ENCODE measurements at regions not wholly inside any gene's neighbourhood (a gene's known extent, or its start where the extent isn't known, plus 50 kb on each side); places are given as distances from the start of the nearest gene placed in this dataset.

DNA sequence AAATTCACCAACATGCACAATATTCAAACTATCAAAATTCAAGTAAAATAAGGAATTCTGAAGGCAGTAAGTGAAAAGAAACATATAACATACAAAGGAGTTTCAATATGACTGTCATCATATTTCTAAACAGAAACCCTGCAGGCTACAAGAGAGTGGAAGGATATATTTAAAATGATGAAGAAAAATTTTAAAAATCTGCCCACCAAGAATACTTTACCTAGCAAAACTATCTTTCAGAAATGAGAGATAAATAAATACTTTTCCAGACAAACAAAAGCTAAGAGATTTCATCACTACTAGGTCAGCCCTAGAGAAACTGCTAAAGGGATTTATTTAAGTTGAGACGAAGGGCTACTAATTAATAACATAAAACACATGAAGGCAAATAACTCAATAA lies 73.8 kb upstream of the MANEA start:
- no peak overlapping the region for H3K4me3 ChIP-seq
- DNase-seq (ENCODE audit: low spot score) = no peak
- TF ChIP-seq, protein P1, sequence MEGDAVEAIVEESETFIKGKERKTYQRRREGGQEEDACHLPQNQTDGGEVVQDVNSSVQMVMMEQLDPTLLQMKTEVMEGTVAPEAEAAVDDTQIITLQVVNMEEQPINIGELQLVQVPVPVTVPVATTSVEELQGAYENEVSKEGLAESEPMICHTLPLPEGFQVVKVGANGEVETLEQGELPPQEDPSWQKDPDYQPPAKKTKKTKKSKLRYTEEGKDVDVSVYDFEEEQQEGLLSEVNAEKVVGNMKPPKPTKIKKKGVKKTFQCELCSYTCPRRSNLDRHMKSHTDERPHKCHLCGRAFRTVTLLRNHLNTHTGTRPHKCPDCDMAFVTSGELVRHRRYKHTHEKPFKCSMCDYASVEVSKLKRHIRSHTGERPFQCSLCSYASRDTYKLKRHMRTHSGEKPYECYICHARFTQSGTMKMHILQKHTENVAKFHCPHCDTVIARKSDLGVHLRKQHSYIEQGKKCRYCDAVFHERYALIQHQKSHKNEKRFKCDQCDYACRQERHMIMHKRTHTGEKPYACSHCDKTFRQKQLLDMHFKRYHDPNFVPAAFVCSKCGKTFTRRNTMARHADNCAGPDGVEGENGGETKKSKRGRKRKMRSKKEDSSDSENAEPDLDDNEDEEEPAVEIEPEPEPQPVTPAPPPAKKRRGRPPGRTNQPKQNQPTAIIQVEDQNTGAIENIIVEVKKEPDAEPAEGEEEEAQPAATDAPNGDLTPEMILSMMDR (IDR thresholded peaks at IDR 0.05) = no peak
- no peaks in the 10 kb centered on the region for H3K27me3 ChIP-seq
- H3K4me1 ChIP-seq = no peaks in the 10 kb centered on the region
- no peaks in the 10 kb centered on the region for H3K36me3 ChIP-seq
- peaks cover 0 to 28% of the 10 kb centered on the region in 2 donors for H3K9me3 ChIP-seq
- no peak overlapping the region for H3K27ac ChIP-seq

DNA sequence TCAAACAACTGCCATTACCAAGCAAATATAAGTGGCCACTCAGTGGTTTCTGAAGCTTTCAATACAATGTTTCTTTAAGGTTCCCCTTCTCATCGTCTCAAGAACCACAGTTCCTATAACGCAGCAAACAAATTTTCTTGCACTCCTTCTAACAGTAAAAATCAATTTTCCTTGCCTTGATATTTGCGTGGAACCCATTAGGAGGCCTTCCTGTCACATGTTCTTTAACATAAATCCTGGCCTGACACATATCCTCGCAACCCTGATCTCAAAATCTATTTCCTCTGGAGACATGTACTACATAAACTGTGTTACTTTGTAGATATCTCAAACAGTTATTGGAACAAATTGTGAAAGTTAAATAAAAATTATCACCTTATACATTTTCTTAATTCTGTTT lies 65.9 kb upstream of the MANEA start:
- no peak overlapping the region for H3K27ac ChIP-seq
- no peaks in the 10 kb centered on the region for H3K4me1 ChIP-seq
- no peaks in the 10 kb centered on the region for H3K9me3 ChIP-seq
- no peak for DNase-seq (ENCODE audit: low spot score)
- no peaks in the 10 kb centered on the region for H3K36me3 ChIP-seq
- TF ChIP-seq, protein P1 (IDR thresholded peaks at IDR 0.05) = no peak
- H3K27me3 ChIP-seq = no peaks in the 10 kb centered on the region
- H3K4me3 ChIP-seq = no peak overlapping the region

DNA sequence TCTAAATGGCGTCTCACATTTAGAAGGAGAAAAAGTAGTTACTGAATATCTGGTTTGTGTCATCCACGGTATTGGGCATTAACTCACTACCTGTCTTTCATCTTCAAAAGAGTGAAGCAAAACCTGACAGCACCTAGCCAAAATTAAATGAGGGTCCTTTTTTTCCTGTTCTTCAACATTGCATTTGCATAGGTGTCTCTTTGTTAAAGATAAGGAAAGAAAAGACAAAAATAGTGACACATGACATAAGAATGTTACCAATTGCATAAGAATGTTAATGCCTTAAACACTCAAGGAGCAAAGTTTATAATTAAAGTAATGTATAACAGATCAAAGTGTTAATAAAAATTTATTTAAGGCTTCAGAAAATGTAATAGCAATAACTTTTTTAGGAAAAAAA lies 61.4 kb upstream of the MANEA start:
- TF ChIP-seq, protein P1 (IDR thresholded peaks at IDR 0.05) = no peak
- H3K4me3 ChIP-seq = no peak overlapping the region
- no peaks in the 10 kb centered on the region for H3K36me3 ChIP-seq
- no peaks in the 10 kb centered on the region for H3K27me3 ChIP-seq
- no peaks in the 10 kb centered on the region for H3K9me3 ChIP-seq
- DNase-seq (ENCODE audit: low spot score) = no peak
- H3K4me1 ChIP-seq = no peaks in the 10 kb centered on the region
- no peak overlapping the region for H3K27ac ChIP-seq

DNA sequence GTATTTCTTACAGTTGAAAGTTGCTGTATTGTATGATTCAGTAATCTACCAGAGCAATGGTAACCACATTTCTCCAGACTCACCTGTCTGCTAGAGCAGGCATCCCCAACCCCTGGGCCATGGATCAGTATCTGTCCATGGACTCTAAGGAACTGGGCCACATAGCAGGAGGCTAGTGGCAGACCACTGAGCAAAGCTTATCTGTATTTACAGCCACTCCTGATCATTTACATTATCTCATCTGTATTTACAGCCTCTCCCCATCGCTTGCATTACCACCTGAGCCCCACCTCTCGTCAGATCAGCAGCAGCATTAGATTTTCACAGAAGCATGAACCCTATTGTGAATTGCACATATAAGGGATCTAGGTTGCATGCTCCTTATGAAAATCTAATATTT lies 60.3 kb upstream of the MANEA start:
- no peaks in the 10 kb centered on the region for H3K9me3 ChIP-seq
- H3K27me3 ChIP-seq = no peaks in the 10 kb centered on the region
- H3K36me3 ChIP-seq = no peaks in the 10 kb centered on the region
- no peak for DNase-seq (ENCODE audit: low spot score)
- TF ChIP-seq, protein P1 (IDR thresholded peaks at IDR 0.05) = no peak
- no peak overlapping the region for H3K4me3 ChIP-seq
- H3K4me1 ChIP-seq = no peaks in the 10 kb centered on the region
- H3K27ac ChIP-seq = no peak overlapping the region

DNA sequence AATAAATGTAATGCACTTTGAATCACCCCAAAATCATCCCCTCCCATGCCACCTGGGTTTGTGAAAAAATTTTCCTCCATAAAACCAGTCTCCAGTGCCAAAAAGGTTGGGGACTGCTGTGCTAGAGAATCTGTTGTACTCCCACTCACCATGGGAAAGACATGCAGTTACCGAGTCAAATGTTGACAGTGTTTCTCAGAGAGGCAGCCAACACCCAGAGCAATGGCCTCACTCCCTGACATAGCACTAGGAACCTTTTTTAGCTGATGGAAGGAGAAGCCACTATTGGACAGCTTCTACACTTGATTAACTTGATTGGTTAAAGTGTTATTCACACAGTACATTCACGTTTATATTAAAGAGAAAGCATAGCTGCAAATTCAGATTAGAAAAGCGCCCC lies 59.8 kb upstream of the MANEA start:
- H3K9me3 ChIP-seq = no peaks in the 10 kb centered on the region
- H3K4me1 ChIP-seq = no peaks in the 10 kb centered on the region
- TF ChIP-seq, protein P1 (IDR thresholded peaks at IDR 0.05) = no peak
- no peaks in the 10 kb centered on the region for H3K36me3 ChIP-seq
- no peak overlapping the region for H3K27ac ChIP-seq
- H3K27me3 ChIP-seq = no peaks in the 10 kb centered on the region
- no peak for DNase-seq (ENCODE audit: low spot score)
- no peak overlapping the region for H3K4me3 ChIP-seq

DNA sequence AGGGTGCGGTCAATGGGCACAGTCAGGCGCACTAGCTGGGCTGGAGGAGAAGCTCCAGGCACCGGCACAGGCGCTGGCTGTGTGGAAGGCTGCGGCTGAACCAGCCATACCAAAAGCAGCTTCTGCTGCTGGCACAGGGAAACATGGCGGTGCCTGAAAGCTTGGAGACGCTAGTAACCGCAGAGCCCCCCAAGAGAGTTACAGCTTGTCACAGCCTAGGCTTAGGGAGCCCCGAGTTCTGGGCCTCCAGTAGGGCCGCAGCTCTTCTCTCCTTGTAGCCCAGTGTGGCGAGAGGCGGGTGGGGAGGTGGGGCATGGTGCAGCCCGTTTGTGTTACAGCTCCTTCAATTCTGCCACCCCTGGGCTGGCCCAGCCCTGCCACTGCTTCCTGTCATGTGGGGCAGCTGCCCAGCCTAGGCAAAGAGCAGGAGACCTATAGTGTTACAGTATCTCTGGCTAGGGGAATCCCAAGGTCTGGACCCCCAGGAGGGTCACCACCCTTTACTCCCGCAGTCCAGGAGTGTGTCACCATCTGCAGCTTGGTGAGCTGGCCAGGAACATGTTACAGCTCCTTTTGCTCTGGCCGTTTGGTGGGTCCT lies 58.6 kb upstream of the MANEA start:
- Histone ChIP-seq H3K9me3 (no peaks in the 10 kb centered on the region), H3K27me3 (no peaks in the 10 kb centered on the region), H3K4me3 (no peak overlapping the region), H3K27ac (no peak overlapping the region), H3K4me1 (no peaks in the 10 kb centered on the region), H3K36me3 (no peaks in the 10 kb centered on the region)
- TF ChIP-seq, protein P1 (IDR thresholded peaks at IDR 0.05) = no peak
- no peak for DNase-seq (ENCODE audit: low spot score)
